Astrocyte of the spinal cord (primary cell): ENCODE measurements at regions not wholly inside any gene's neighbourhood (a gene's known extent, or its start where the extent isn't known, plus 50 kb on each side); places are given as distances from the start of the nearest gene placed in this dataset.

Experiments used
- DNase-seq: peaks from one replicate; pipeline ENCODE4 v3.0.0; 2011; ENCODE audit warnings: low read depth, low spot score
- H3K4me3 ChIP-seq: 2 replicates; pipeline ENCODE4 v1.5.1; 2011; ENCODE audit warnings: low read depth, mild to moderate bottlenecking, low read length, moderate library complexity
- in situ Hi-C: cut with HindIII; loops from 2 replicates; pipeline ENCODE4 v1.10.0; 2017; ENCODE audit warnings: low sequenced_read_pairs
- TF ChIP-seq, protein P1 (sequence below): IDR thresholded peaks from 2 replicates; pipeline ENCODE4 v1.5.1; 2012; ENCODE audit warnings: low read depth, mild to moderate bottlenecking, low read length, inconsistent platforms

DNA sequence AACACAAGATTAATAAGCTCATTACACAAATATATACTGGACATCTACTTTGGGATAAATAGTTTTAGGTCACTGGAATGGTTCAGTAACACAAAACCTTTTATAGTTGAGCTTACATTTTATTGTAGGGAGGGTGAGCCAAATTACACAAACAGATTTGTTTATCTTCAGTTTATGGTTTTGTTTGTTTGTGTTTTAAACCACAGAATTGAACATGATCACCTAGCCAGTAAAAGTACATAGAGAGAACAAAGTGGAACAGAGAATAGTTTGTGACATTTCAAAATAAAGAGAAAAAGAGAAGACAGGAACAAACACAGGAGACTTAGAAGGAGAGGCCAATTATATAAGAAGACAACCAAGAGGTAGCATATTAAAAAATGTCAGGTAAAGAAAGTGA is 1930.2 kb upstream of the PCDH20 start:
- DNase-seq, result no peak
- TF ChIP-seq, protein P1, sequence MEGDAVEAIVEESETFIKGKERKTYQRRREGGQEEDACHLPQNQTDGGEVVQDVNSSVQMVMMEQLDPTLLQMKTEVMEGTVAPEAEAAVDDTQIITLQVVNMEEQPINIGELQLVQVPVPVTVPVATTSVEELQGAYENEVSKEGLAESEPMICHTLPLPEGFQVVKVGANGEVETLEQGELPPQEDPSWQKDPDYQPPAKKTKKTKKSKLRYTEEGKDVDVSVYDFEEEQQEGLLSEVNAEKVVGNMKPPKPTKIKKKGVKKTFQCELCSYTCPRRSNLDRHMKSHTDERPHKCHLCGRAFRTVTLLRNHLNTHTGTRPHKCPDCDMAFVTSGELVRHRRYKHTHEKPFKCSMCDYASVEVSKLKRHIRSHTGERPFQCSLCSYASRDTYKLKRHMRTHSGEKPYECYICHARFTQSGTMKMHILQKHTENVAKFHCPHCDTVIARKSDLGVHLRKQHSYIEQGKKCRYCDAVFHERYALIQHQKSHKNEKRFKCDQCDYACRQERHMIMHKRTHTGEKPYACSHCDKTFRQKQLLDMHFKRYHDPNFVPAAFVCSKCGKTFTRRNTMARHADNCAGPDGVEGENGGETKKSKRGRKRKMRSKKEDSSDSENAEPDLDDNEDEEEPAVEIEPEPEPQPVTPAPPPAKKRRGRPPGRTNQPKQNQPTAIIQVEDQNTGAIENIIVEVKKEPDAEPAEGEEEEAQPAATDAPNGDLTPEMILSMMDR, result no peak
- in situ Hi-C loops, result no loop called here

DNA sequence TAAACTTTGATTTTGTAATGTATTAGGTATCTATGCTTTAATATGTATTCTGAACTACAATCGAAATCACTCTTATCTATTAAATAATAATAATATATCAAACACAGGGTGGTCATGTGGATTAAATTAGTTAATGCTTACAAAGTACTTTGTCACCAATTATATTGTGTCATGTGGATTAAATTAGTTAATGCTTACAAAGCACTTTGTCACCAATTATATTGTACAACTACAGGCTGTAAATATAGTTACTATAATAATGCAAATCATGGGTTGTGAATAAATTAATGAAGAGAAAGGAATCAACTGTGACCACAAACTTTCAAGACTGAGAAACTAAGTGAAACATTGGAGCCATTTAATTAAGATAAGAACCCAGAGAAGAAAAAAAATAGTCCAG is 1929.1 kb upstream of the PCDH20 start:
- DNase-seq, result no peak
- no peak overlapping the region for H3K4me3 ChIP-seq
- in situ Hi-C loops, result no loop called here
- TF ChIP-seq, protein P1, result no peak

More for the DNA sequence above, 1930.2 kb upstream of the PCDH20 start:
- no peak overlapping the region for H3K4me3 ChIP-seq

DNA sequence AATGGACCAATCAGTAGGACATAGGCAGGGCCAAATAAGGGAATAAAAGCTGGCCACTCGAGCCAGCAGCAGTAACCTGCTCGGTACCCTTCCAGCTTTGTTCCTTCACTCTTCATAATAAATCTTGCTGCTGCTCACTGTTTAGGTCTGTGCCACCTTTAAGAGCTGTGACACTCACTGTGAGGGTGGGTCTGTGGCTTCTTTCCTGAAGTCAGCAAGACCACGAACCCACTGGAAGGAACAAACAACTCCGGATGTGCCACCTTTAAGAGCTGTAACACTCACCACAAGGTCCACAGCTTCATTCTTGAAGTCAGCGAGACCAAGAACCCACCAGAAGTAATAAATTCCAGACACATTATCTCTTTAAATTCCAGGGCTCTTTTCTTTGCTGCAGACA is 1922.3 kb upstream of the PCDH20 start:
- in situ Hi-C loops, result no loop called here
- no peak for DNase-seq
- no peak overlapping the region for H3K4me3 ChIP-seq
- TF ChIP-seq, protein P1, result no peak

DNA sequence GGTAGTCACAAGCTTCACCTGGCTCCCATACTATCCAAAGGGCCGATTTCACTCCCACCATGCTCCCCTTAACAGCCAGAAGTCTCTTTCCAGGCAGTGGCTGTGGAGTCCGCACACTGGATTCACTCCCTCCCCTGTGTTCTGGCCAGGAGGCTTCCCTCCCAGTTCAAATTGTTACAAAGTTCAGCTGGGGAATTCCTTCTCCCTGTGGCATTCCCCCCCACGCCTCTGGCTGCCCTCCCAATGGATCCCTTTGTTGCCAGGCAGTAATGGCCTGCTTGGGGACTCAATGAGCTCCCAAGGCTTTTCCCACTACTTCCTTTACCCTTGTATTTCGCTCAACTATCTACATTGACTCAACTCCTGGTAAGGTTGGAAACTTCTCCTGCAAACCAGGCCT is 1921.4 kb upstream of the PCDH20 start:
- in situ Hi-C loops, result no loop called here
- TF ChIP-seq, protein P1, result no peak
- DNase-seq, result no peak
- no peak overlapping the region for H3K4me3 ChIP-seq

DNA sequence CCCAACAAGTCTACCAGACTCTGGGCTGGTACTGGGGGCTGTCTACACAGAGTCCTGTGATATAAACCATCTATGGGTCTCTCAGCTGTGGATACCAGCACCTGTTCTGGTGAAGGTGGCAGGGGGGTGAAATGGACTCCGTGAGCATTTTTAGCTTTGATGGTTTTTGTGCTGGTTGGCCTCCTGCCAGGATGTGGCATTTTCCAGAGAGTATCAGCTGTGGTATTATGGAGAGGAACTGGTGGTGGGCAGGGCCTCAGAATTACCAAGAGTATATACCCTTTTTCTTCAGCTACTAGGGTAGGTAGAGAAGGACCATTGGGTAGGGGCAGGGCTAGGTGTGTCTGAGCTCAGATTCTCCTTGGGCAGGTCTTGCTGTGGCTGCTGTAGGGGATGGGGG is 1920.9 kb upstream of the PCDH20 start:
- no peak for DNase-seq
- no peak overlapping the region for H3K4me3 ChIP-seq
- in situ Hi-C loops, result no loop called here
- TF ChIP-seq, protein P1, result no peak

DNA sequence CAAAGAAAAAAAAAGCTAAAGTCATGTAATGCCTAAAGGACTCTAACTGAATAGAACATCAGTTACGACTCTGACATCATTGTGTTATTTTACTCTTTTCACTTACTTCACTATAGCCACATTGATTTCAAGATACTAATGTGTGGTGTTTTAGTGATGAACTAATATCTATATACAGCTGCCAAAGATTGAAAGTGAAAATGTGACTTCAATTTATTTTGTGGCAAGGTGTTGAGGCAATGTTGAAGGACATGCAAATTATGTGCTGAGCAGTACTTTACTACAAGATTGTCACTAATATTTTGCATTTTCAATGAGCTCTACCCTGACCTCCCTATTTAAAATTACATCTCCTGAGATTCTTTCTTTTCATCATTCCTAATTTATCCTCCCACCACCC is 1911.9 kb upstream of the PCDH20 start:
- TF ChIP-seq, protein P1, result no peak
- H3K4me3 ChIP-seq, result no peak overlapping the region
- in situ Hi-C loops, result no loop called here
- DNase-seq, result no peak

DNA sequence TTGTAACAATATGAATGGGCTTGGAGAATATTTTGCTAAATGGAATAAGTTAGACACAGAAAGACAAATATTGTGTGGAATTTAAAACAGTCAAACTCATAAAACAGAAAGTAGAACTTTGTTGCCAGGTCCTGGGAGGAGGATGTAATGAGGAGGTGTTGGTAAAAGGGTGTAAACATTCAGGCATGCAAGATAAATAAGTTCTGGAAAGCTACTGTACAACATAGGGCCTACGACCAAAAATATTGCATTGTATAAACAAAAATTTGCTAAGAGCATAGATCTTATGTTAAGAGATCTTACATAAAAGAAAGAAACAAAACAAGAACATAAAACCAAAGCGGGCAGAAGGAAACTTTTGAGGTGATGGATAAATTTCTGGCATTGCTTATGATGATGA is 1907.8 kb upstream of the PCDH20 start:
- TF ChIP-seq, protein P1, result no peak
- DNase-seq, result no peak
- in situ Hi-C loops, result no loop called here
- no peak overlapping the region for H3K4me3 ChIP-seq
